SU-DHL-6 (cell line): ENCODE measurements at regions not wholly inside any gene's neighbourhood (a gene's known extent, or its start where the extent isn't known, plus 50 kb on each side); places are given as distances from the start of the nearest gene placed in this dataset.

Experiments
- CTCF ChIP-seq: fragments of 200-600 bp; sonication (generic); IDR thresholded peaks from one replicate; pipeline ENCODE4 v1.5.1; 2017; ENCODE audit warnings: antibody characterized with exemption, mild to moderate bottlenecking, low read length, moderate library complexity; ENCODE audit not compliant: insufficient read depth, poor library complexity, severe bottlenecking
- EZH2phosphoT487 ChIP-seq: fragments of 200-600 bp; sonication (generic), shearing (Covaris generic); conservative IDR thresholded peaks from 2 replicates; pipeline ENCODE4 v1.6.1; 2018; ENCODE audit warnings: mild to moderate bottlenecking, antibody characterized with exemption, low read length, moderate library complexity, mixed read lengths

- TF ChIP-seq CTCF (no peak), EZH2phosphoT487 (no peak)
Measured at GRCh38 chr9:11142965-11143738, 530.4 kb upstream of the PTPRD start.
